HUES6 (cell line): ENCODE measurements at regions not wholly inside any gene's neighbourhood (a gene's known extent, or its start where the extent isn't known, plus 50 kb on each side); places are given as distances from the start of the nearest gene placed in this dataset.

ENCODE experiments used
- H3K27ac ChIP-seq: 2 replicates; pipeline ENCODE4 v1.7.0; 2013; ENCODE audit warnings: low read depth, mild to moderate bottlenecking, low read length, inconsistent platforms
- H3K27me3 ChIP-seq: 2 replicates; pipeline ENCODE4 v1.6.1; 2013; ENCODE audit warnings: low read length; ENCODE audit not compliant: control insufficient read depth, insufficient read depth
- H3K36me3 ChIP-seq: 2 replicates; pipeline ENCODE4 v1.6.1; 2013; ENCODE audit warnings: low read length; ENCODE audit not compliant: control insufficient read depth, insufficient read depth
- H3K4me1 ChIP-seq: 2 replicates; pipeline ENCODE4 v1.6.1; 2013; ENCODE audit warnings: low read length; ENCODE audit not compliant: control insufficient read depth, insufficient read depth
- H3K4me3 ChIP-seq: 2 replicates; pipeline ENCODE4 v1.5.1; 2013; ENCODE audit warnings: low read depth, low read length
- H3K9ac ChIP-seq: one replicate; pipeline ENCODE4 v1.6.1; 2013; ENCODE audit warnings: mild to moderate bottlenecking, low read length
- H3K9me3 ChIP-seq: 2 replicates; pipeline ENCODE4 v1.6.1; 2013; ENCODE audit warnings: low read depth, low read length; ENCODE audit not compliant: control insufficient read depth, insufficient read depth

DNA sequence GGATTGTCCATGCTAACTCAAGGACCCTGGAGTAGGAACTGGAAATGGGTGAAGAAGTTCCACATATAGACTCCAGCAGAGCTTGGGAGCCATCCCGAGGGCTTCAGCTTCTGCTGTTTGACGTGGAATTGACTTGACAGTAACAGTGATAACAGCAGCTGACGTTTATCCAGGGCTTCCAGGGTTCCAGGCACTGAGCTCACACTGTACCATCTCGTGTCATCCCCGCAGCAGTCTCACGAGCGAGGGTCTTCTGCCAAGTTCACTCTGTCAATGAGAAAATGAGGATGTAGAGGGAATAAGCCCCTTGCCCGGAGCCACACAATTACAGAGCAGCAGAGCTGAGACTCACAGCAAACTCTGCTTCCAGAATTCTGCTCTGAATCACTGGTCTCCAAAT, 447.7 kb downstream of the SIPA1L2 start:
- H3K4me1 ChIP-seq: peaks cover 20% of the 10 kb centered on the region
- H3K9me3 ChIP-seq: no peaks in the 10 kb centered on the region
- no peak overlapping the region for H3K27ac ChIP-seq
- peaks cover 42% of the 10 kb centered on the region for H3K36me3 ChIP-seq
- H3K27me3 ChIP-seq: no peaks in the 10 kb centered on the region
- no peak overlapping the region for H3K9ac ChIP-seq
- H3K4me3 ChIP-seq: no peak overlapping the region

DNA sequence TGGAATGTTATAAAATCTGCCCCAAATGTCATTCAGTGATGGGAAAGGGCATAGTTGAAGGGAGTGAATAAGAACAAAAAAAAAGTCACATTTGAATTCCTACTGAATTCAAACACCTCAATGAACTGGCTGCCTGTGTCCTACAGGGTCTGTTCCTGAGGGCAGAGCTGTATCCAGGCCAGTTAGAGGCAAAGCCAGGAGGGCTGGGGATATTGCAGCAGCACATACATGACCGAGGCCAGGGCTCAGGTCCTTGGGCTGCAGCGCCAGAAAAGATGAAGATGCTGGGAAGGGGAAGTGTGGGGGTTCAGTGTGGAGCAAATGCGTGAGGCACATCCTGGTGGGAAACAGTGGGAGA, 449.2 kb downstream of the SIPA1L2 start:
- Histone ChIP-seq H3K4me3 (no peak overlapping the region), H3K36me3 (peaks cover 44% of the 10 kb centered on the region), H3K9ac (no peak overlapping the region), H3K27ac (no peak overlapping the region), H3K27me3 (no peaks in the 10 kb centered on the region), H3K9me3 (no peaks in the 10 kb centered on the region), H3K4me1 (peaks cover 16% of the 10 kb centered on the region)

DNA sequence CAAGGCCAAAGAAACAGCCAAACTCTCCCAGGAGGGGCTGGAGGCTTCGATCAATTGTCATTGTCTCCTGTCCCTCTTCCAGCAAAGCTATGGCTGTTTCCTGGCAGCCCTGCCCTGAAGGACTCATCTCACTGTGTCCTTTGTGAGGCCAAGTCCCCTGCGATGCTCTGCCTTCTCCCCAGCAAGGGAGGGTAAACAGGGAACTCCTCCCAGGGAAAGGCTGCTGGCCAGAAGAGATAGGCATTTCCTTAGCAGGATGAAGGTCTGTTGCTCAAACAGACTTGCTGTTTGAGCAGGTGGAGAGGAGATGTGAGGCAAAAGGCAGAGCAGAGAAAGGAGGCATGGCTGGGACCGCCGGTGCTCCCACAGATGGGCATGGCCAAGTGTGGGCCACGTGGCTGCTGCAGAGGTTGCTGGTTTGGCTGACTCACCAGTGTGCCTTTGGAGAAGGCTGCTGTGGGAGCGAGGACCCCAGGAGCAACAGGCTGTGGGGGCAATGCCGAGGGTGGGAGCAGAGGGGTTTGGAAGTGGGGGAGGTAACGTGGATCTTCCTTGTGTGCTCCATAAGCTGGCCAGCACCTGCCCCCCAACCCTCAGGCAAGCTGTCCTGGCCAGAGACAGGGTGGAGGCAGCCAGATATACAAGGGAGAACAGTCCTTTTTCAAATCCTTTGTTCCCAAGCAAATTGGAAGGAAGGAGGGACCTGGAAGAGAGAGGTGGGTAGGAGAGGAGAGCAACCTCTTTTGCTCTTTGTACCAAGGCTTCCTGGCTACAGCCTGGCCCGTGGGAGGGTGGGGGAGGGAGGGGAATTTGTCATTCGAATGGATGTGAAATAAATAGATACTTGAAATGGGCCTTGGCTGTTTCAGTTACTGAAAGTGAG, 449.8 kb downstream of the SIPA1L2 start:
- H3K4me3 ChIP-seq: no peak overlapping the region
- H3K9me3 ChIP-seq: no peaks in the 10 kb centered on the region
- no peak overlapping the region for H3K27ac ChIP-seq
- no peaks in the 10 kb centered on the region for H3K27me3 ChIP-seq
- peaks cover 16% of the 10 kb centered on the region for H3K4me1 ChIP-seq
- peaks cover 41% of the 10 kb centered on the region for H3K36me3 ChIP-seq
- no peak overlapping the region for H3K9ac ChIP-seq

DNA sequence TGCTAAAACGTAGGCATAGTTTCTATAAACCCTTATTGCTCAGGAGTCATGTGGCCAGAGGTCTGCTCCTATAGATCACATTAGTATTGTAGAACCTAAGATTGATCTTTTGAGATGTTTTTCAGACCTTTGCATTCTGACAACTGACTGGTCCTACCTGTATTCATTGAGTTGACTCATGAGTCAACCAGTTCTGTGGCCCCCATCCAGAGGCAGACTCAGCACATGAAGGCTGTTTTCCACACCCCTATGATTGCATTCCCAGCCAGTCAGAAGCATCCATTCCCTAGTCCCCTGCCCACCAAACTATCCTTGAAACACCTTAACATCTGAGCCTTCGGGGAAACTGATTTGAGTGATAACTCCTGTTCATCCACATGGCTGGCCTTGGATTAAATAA, 451.7 kb downstream of the SIPA1L2 start:
- peaks cover 16% of the 10 kb centered on the region for H3K4me1 ChIP-seq
- H3K27me3 ChIP-seq: no peaks in the 10 kb centered on the region
- H3K36me3 ChIP-seq: peaks cover 35% of the 10 kb centered on the region
- H3K27ac ChIP-seq: no peak overlapping the region
- no peaks in the 10 kb centered on the region for H3K9me3 ChIP-seq
- H3K4me3 ChIP-seq: no peak overlapping the region
- no peak overlapping the region for H3K9ac ChIP-seq

DNA sequence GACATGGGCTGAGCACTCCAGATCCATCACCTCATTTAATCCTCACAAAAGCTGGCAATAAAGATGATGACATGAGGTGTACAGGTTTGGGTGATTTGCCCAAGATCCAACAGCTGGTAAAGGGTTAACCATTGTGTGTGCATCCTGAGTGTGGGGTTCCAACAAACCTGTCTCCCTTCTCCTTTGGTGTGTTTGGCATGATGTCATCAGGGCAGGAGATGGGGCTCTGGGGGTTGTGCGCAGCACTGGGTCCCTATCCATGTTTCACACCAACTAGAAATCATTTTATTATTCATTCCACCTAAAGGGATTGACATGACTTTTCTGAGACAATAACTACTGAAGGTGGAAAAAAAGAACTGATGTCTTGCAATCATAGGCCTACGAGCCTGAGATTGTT, 452.5 kb downstream of the SIPA1L2 start:
- Histone ChIP-seq H3K36me3 (peaks cover 35% of the 10 kb centered on the region), H3K4me3 (no peak overlapping the region), H3K4me1 (peaks cover 16% of the 10 kb centered on the region)

DNA sequence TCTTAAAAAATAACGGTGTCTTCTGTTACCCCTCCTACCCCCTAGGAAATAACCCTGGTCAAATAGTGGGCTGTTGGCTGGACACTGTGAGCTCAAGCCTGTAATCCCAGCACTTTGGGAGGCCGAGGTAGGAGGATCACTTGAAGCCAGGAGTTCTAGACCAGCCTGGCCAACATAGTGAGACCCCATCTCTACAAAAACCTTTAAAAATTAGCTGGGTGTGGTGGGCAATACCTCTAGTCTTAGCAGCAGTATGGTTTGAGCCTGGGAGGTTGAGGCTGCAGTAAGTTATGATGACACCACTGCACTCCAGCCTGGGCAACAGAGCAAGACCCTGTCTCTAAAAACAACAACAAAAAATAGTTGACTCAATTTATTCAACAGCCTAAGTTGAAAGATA, 453.7 kb downstream of the SIPA1L2 start:
- Histone ChIP-seq H3K27me3 (no peaks in the 10 kb centered on the region), H3K9ac (no peak overlapping the region), H3K27ac (no peak overlapping the region), H3K9me3 (no peaks in the 10 kb centered on the region), H3K36me3 (peaks cover 31% of the 10 kb centered on the region), H3K4me1 (peaks cover 16% of the 10 kb centered on the region), H3K4me3 (no peak overlapping the region)

More for the DNA sequence above, 452.5 kb downstream of the SIPA1L2 start:
- Histone ChIP-seq H3K9me3 (no peaks in the 10 kb centered on the region), H3K27me3 (no peaks in the 10 kb centered on the region), H3K9ac (no peak overlapping the region), H3K27ac (no peak overlapping the region)

DNA sequence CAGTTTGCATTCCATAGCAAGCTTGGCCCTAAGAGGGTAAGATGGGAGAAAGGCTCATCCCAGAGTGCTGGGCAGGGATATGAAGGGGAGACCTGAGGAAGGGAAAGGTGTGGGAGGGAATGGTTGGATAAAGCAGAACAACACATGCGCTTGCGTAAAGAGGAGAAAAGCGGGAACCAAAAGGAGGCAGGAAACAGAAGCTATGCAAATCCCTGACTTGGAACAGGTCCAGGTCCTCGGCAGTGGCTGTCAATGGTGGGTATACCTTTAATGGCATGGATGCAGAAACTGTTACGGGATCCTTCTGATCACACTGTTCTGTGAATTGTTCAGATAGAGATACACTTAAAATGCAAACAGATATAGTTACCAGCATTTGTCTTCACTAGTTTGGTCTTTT, 455.6 kb downstream of the SIPA1L2 start:
- Histone ChIP-seq H3K4me3 (no peak overlapping the region), H3K4me1 (peaks cover 7% of the 10 kb centered on the region), H3K27ac (no peak overlapping the region), H3K9ac (no peak overlapping the region), H3K9me3 (no peaks in the 10 kb centered on the region), H3K36me3 (peaks cover 34% of the 10 kb centered on the region), H3K27me3 (no peaks in the 10 kb centered on the region)

DNA sequence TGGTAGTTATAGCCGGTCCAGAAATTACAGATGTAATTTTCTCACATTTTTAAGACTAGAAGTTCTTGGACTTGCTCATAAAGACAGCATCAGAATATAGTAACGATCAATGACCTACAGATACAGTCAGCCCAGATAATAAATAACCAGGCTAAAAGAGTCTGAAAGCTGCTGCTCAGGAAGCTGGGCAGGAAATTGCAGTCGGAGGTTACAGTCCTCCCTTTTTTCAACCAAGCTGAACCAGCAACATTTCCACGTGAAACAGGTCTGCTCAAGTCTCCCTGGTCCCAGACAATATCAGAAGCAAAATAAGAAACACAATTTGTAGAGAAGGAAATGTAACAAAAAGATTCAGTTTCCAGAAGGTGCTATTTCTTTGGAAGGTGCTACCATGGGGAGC, 457.4 kb downstream of the SIPA1L2 start:
- Histone ChIP-seq H3K4me1 (no peaks in the 10 kb centered on the region), H3K9me3 (no peaks in the 10 kb centered on the region), H3K9ac (no peak overlapping the region), H3K27ac (no peak overlapping the region), H3K4me3 (no peak overlapping the region), H3K27me3 (no peaks in the 10 kb centered on the region), H3K36me3 (peaks cover 27% of the 10 kb centered on the region)

DNA sequence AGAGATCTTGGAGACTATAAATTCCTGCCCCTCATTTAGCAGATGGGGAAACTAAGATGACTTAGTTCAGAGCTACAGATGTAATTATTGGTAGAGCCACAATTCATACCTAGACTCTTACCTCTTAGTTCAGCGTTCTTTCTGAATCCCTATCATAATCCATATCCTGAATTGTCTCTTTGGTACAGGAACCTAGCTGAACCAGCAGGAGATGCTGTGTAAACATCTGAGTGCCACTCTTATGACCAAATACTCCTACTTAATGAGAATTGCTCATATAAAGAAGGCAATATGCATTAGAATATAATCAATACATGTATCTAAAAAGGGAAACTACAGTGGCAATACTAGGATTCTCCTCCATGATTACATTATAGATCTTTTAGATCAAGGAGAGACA, 459.0 kb downstream of the SIPA1L2 start:
- Histone ChIP-seq H3K4me1 (peaks cover 13% of the 10 kb centered on the region), H3K9me3 (no peaks in the 10 kb centered on the region), H3K4me3 (no peak overlapping the region), H3K27me3 (no peaks in the 10 kb centered on the region), H3K27ac (no peak overlapping the region), H3K36me3 (peaks cover 19% of the 10 kb centered on the region), H3K9ac (no peak overlapping the region)

DNA sequence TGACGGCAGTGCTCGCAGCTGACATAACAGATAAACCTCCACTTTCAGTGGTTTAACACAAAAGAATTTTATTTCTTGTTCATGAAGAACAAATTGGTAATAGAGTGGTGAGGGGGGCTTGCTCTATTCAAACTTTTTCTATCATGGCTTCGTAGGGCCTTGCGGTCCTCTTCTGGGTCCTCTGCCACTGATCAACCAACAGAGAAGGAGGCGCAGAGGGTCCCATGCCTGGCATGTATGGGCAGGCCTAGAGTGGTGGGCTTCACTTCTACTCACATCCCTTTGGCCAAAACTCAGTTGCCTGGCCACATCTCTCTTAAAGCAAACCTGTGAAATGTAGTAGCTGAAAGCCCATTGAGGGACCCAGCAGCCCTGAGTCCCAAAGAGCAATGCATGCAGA, 460.5 kb downstream of the SIPA1L2 start:
- no peak overlapping the region for H3K9ac ChIP-seq
- no peak overlapping the region for H3K27ac ChIP-seq
- no peaks in the 10 kb centered on the region for H3K9me3 ChIP-seq
- peaks cover 13% of the 10 kb centered on the region for H3K4me1 ChIP-seq
- H3K27me3 ChIP-seq: no peaks in the 10 kb centered on the region
- H3K36me3 ChIP-seq: peaks cover 20% of the 10 kb centered on the region
- H3K4me3 ChIP-seq: no peak overlapping the region

DNA sequence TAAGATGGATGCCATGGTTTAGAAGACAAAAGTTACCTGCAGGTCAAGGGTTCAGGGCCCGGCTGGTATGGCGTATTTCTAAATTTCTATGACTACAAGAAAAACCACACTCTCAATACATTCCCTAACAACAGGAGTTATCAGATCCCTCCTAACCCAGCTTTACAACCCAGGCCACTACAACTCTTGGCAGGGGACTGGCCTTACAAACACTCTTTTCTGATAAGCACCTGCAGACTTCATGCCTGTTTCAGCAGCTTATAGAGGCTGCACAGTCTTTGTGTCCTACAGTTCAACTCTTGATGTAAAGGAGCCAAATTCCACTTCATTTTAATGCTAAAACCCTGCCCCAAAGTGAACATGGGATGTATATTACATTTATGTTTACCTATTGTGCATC, 461.4 kb downstream of the SIPA1L2 start:
- Histone ChIP-seq H3K27ac (no peak overlapping the region), H3K4me1 (peaks cover 13% of the 10 kb centered on the region), H3K4me3 (no peak overlapping the region), H3K9me3 (no peaks in the 10 kb centered on the region), H3K36me3 (peaks cover 18% of the 10 kb centered on the region), H3K9ac (no peak overlapping the region), H3K27me3 (no peaks in the 10 kb centered on the region)
